Caki2 (cell line): ENCODE measurements at regions not wholly inside any gene's neighbourhood (a gene's known extent, or its start where the extent isn't known, plus 50 kb on each side); places are given as distances from the start of the nearest gene placed in this dataset.

Source experiments
- DNase-seq: peaks from one replicate; pipeline ENCODE4 v3.0.0-alpha.2; 2015; ENCODE audit warnings: low read depth
- in situ Hi-C: cut with HindIII; loops from 2 replicates; pipeline ENCODE4 v1.10.0; 2016; ENCODE audit warnings: low sequenced_read_pairs, low pct_unique_long_range_greater_than_20kb, mixed read lengths

GRCh38 chr5:1686016-1686802, 113.4 kb downstream of the MRPL36 start:
- in situ Hi-C loops = no loop called here
- DNase-seq = no peak

GRCh38 chr5:1685066-1685465, 114.6 kb downstream of the MRPL36 start:
- in situ Hi-C loops = no loop called here
- no peak for DNase-seq

- in situ Hi-C loops = no loop called here
- no peak for DNase-seq
Measured at GRCh38 chr5:1681955-1682354, 117.7 kb downstream of the MRPL36 start.

- DNase-seq = no peak
- in situ Hi-C loops = no loop called here
Measured at GRCh38 chr5:1673042-1673677, 126.5 kb downstream of the MRPL36 start.

GRCh38 chr5:1672396-1672795, 127.2 kb downstream of the MRPL36 start:
- in situ Hi-C loops = no loop called here
- DNase-seq = no peak

- no peak for DNase-seq
- in situ Hi-C loops = no loop called here
Measured at GRCh38 chr5:1671351-1671750, 128.3 kb downstream of the MRPL36 start.

- peak; percentile 29 for DNase-seq
- in situ Hi-C loops = no loop called here
Measured at GRCh38 chr5:1670351-1670750, 129.3 kb downstream of the MRPL36 start.

GRCh38 chr5:1669276-1670155, 130.1 kb downstream of the MRPL36 start:
- in situ Hi-C loops = no loop called here
- no peak for DNase-seq

GRCh38 chr5:1668141-1668721, 131.4 kb downstream of the MRPL36 start:
- in situ Hi-C loops = no loop called here
- no peak for DNase-seq

- no peak for DNase-seq
- in situ Hi-C loops = no loop called here
Measured at GRCh38 chr5:1667648-1668140, 131.9 kb downstream of the MRPL36 start.

- in situ Hi-C loops = no loop called here
- DNase-seq = no peak
Measured at GRCh38 chr5:1666812-1667588, 132.6 kb downstream of the MRPL36 start.

GRCh38 chr5:1666221-1666620, 133.4 kb downstream of the MRPL36 start:
- in situ Hi-C loops = no loop called here
- no peak for DNase-seq

GRCh38 chr5:1665803-1666202, 133.8 kb downstream of the MRPL36 start:
- in situ Hi-C loops = no loop called here
- DNase-seq = no peak

GRCh38 chr5:1665231-1665630, 134.4 kb downstream of the MRPL36 start:
- in situ Hi-C loops = no loop called here
- no peak for DNase-seq

- in situ Hi-C loops = no loop called here
- DNase-seq = no peak
Measured at GRCh38 chr5:1663186-1663585, 136.5 kb downstream of the MRPL36 start.

GRCh38 chr5:1662559-1663085, 137.0 kb downstream of the MRPL36 start:
- no peak for DNase-seq
- in situ Hi-C loops = no loop called here

GRCh38 chr5:1661831-1662558, 137.6 kb downstream of the MRPL36 start:
- in situ Hi-C loops = no loop called here
- no peak for DNase-seq
